OCI-LY7 (cell line): ENCODE measurements at regions not wholly inside any gene's neighbourhood (a gene's known extent, or its start where the extent isn't known, plus 50 kb on each side); places are given as distances from the start of the nearest gene placed in this dataset.
"Not testable (repeated sequence)": the region's sequence is repeated elsewhere in the genome, so short reads cannot be mapped to it uniquely, and the experiment has no call there.

Experiments
- EZH2phosphoT487 ChIP-seq: fragments of 200-600 bp; sonication (generic); IDR thresholded peaks from 2 replicates; pipeline ENCODE4 v1.6.1; 2018; ENCODE audit warnings: low read depth, borderline replicate concordance, mild to moderate bottlenecking, mixed run types, antibody characterized with exemption, low read length, moderate library complexity, mixed read lengths
- TF ChIP-seq, protein P1 (sequence below): fragments of 200-600 bp; sonication (generic); conservative IDR thresholded peaks from 2 replicates; pipeline ENCODE4 v1.5.1; 2014; ENCODE audit warnings: mild to moderate bottlenecking, antibody characterized with exemption, low read length, moderate library complexity, mixed read lengths

GRCh38 chr6:60822597-60822996, 1463.4 kb downstream of the KHDRBS2 start:
- TF ChIP-seq, protein P1, sequence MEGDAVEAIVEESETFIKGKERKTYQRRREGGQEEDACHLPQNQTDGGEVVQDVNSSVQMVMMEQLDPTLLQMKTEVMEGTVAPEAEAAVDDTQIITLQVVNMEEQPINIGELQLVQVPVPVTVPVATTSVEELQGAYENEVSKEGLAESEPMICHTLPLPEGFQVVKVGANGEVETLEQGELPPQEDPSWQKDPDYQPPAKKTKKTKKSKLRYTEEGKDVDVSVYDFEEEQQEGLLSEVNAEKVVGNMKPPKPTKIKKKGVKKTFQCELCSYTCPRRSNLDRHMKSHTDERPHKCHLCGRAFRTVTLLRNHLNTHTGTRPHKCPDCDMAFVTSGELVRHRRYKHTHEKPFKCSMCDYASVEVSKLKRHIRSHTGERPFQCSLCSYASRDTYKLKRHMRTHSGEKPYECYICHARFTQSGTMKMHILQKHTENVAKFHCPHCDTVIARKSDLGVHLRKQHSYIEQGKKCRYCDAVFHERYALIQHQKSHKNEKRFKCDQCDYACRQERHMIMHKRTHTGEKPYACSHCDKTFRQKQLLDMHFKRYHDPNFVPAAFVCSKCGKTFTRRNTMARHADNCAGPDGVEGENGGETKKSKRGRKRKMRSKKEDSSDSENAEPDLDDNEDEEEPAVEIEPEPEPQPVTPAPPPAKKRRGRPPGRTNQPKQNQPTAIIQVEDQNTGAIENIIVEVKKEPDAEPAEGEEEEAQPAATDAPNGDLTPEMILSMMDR = not testable (repeated sequence)
- not testable (repeated sequence) for TF ChIP-seq EZH2phosphoT487
